ENCODE measurements at regions not wholly inside any gene's neighbourhood (a gene's known extent, or its start where the extent isn't known, plus 50 kb on each side); places are given as distances from the start of the nearest gene placed in this dataset.

GRCh38 chr18:73639788-73640187, 507.8 kb downstream of the FBXO15 start:
- TF ChIP-seq CTCF (IDR thresholded peaks at IDR 0.05) = no peak
- no peak for TF ChIP-seq POLR2A (IDR thresholded peaks at IDR 0.05)

Data from gastroesophageal sphincter (tissue), 3 donors.